CD14-positive monocyte (primary cell): ENCODE measurements at regions not wholly inside any gene's neighbourhood (a gene's known extent, or its start where the extent isn't known, plus 50 kb on each side); places are given as distances from the start of the nearest gene placed in this dataset.

Source experiments
- DNase-seq, 3 donors: peaks; one replicate each; pipeline ENCODE4 v3.0.0-alpha.2; 2011 to 2022
- H2AFZ ChIP-seq: 2 replicates; pipeline ENCODE4 v1.6.0; 2012; ENCODE audit warnings: mild to moderate bottlenecking, low read depth, low read length, inconsistent platforms; ENCODE audit not compliant: insufficient read depth, poor library complexity, severe bottlenecking
- H3K27ac ChIP-seq, 2 donors: 1 replicate in 1 of 2; 2 replicates in 1 of 2; pipeline ENCODE4 v1.5.1; 2012 to 2013; ENCODE audit warnings: low read length in 2 of 2, control low read depth in 1 of 2, inconsistent platforms in 1 of 2, low read depth in 1 of 2, mild to moderate bottlenecking in 1 of 2
- H3K27me3 ChIP-seq, 2 donors: one replicate each; pipeline versions ENCODE4 v1.6.0 to v1.6.1; 2011 to 2013; ENCODE audit warnings: low read length in 2 of 2; ENCODE audit not compliant: control insufficient read depth in 2 of 2, insufficient read depth in 2 of 2
- H3K36me3 ChIP-seq, 2 donors: replicated peaks in 1 of 2; 1 replicate in 1 of 2; 2 replicates in 1 of 2; pipeline versions ENCODE4 v1.5.1 to v1.6.1; 2012 to 2013; ENCODE audit warnings: low read length in 2 of 2, control low read depth in 1 of 2, inconsistent platforms in 1 of 2, mild to moderate bottlenecking in 1 of 2; ENCODE audit not compliant: insufficient read depth in 2 of 2, control insufficient read depth in 1 of 2
- H3K4me1 ChIP-seq, 2 donors: 1 replicate in 1 of 2; 2 replicates in 1 of 2; pipeline versions ENCODE4 v1.5.1 to v1.6.1; 2012 to 2013; ENCODE audit warnings: low read length in 2 of 2, control low read depth in 1 of 2, inconsistent platforms in 1 of 2, mild to moderate bottlenecking in 1 of 2, moderate library complexity in 1 of 2; ENCODE audit not compliant: insufficient read depth in 2 of 2, control insufficient read depth in 1 of 2
- H3K4me2 ChIP-seq: replicated peaks from 2 replicates; pipeline ENCODE3; 2012; ENCODE audit warnings: low read length, moderate library complexity, mild to moderate bottlenecking; ENCODE audit not compliant: poor library complexity, severe bottlenecking; ENCODE audit errors: extremely low read depth
- H3K4me3 ChIP-seq, 3 experiments: fragments of 200-600 bp in 1 of 3; sonication (generic) in 1 of 3; replicated peaks in 1 of 3; 1 replicate in 2 of 3; 2 replicates in 1 of 3; pipeline ENCODE4 v1.5.1; 2011 to 2013; ENCODE audit warnings: low read length in 3 of 3, mild to moderate bottlenecking in 3 of 3, control low read depth in 2 of 3, low read depth in 2 of 3, inconsistent platforms in 1 of 3, moderate library complexity in 1 of 3
- H3K79me2 ChIP-seq: 2 replicates; pipeline ENCODE4 v1.6.0; 2012; ENCODE audit warnings: mild to moderate bottlenecking, control low read depth, inconsistent platforms, low read length, moderate library complexity; ENCODE audit not compliant: insufficient read depth
- H3K9ac ChIP-seq: 2 replicates; pipeline ENCODE4 v1.6.0; 2017; ENCODE audit warnings: low read length, mild to moderate bottlenecking; ENCODE audit not compliant: insufficient read depth, poor library complexity, severe bottlenecking
- H3K9me3 ChIP-seq, 2 donors: replicated peaks in 1 of 2; 1 replicate in 1 of 2; 2 replicates in 1 of 2; pipeline versions ENCODE4 v1.5.1 to v1.6.1; 2012 to 2013; ENCODE audit warnings: low read length in 2 of 2, control low read depth in 1 of 2; ENCODE audit not compliant: control insufficient read depth in 1 of 2, insufficient read depth in 1 of 2
- H4K20me1 ChIP-seq: 2 replicates; pipeline ENCODE4 v1.6.0; 2012; ENCODE audit warnings: mild to moderate bottlenecking, low read length, control low read depth, moderate library complexity; ENCODE audit not compliant: insufficient read depth
- H3K27ac Mint-ChIP-seq, 7 donors: one replicate each; pipeline ENCODE4 v1.8.0; 2020; ENCODE audit warnings: mild to moderate bottlenecking in 7 of 7, mixed read lengths in 7 of 7, moderate library complexity in 6 of 7, inconsistent platforms in 2 of 7
- H3K27me3 Mint-ChIP-seq, 3 donors: one replicate each; pipeline ENCODE4 v1.8.0; 2021 to 2022; ENCODE audit warnings: low read depth in 3 of 3, mild to moderate bottlenecking in 3 of 3, mixed read lengths in 3 of 3, moderate library complexity in 3 of 3, inconsistent platforms in 1 of 3
- H3K36me3 Mint-ChIP-seq, 2 donors: one replicate each; pipeline ENCODE4 v1.8.0; 2020; ENCODE audit warnings: mixed read lengths in 2 of 2, inconsistent platforms in 1 of 2, mild to moderate bottlenecking in 1 of 2
- H3K4me1 Mint-ChIP-seq: one replicate; pipeline ENCODE4 v1.8.0; 2020; ENCODE audit warnings: mild to moderate bottlenecking, mixed read lengths
- H3K4me3 Mint-ChIP-seq, 2 donors: one replicate each; pipeline ENCODE4 v1.8.0; 2020; ENCODE audit warnings: mild to moderate bottlenecking in 2 of 2, mixed read lengths in 2 of 2, moderate library complexity in 1 of 2
- H3K9me3 Mint-ChIP-seq, 7 donors: one replicate each; pipeline ENCODE4 v1.8.0; 2020 to 2022; ENCODE audit warnings: mixed read lengths in 7 of 7, mild to moderate bottlenecking in 6 of 7, moderate library complexity in 6 of 7, inconsistent platforms in 2 of 7
- CTCF ChIP-seq: fragments of 200-600 bp; IDR thresholded peaks from one replicate; pipeline ENCODE4 v1.8.0; 2022; ENCODE audit warnings: antibody characterized with exemption, mild to moderate bottlenecking
- WGBS: methylation state at CpG from one replicate; pipeline ENCODE4 v1.1.5; 2013; ENCODE audit warnings: missing lambda C conversion rate; ENCODE audit not compliant: insufficient coverage; 5-methylcytosine and 5-hydroxymethylcytosine counted together
- intact Hi-C, 2 donors: fragments of 100-400 bp; cut with micrococcal nuclease; formaldehyde crosslinking; loops; one replicate each; pipeline versions ENCODE4 v1.15.0 to v1.15.1; 2023

GRCh38 chr16:59535298-59535697 is 801.2 kb upstream of the GOT2 start:
- Histone ChIP-seq H3K4me2 (no peak overlapping the region), H3K4me1 (no peaks in the 10 kb centered on the region), H3K9ac (no peak overlapping the region), H3K4me3 (no peak overlapping the region), H3K27ac (no peak overlapping the region), H3K9me3 (peaks cover 0 to 7% of the 10 kb centered on the region in 2 donors), H3K27me3 (no peaks in the 10 kb centered on the region), H3K36me3 (no peaks in the 10 kb centered on the region), H2AFZ (no peak overlapping the region), H4K20me1 (no peaks in the 10 kb centered on the region), H3K79me2 (no peaks in the 10 kb centered on the region)
- Mint-ChIP-seq H3K4me1 (no peaks in the 10 kb centered on the region), H3K27ac (no peak overlapping the region), H3K27me3 (no peaks in the 10 kb centered on the region), H3K9me3 (peaks cover 0 to 6% (median 1%) of the 10 kb centered on the region in 7 donors), H3K4me3 (no peak overlapping the region), H3K36me3 (no peaks in the 10 kb centered on the region)
- 96% methylated on average over 3 of the region's 4 CpGs for WGBS
- no peak for TF ChIP-seq CTCF
- no peak for DNase-seq
- intact Hi-C loops, result no loop called here

- DNase-seq, result no peak
- H3K27ac ChIP-seq, result no peak overlapping the region
- no peaks in the 10 kb centered on the region for H4K20me1 ChIP-seq
- no peak overlapping the region for H3K4me2 ChIP-seq
- no peaks in the 10 kb centered on the region for H3K36me3 ChIP-seq
- no peaks in the 10 kb centered on the region for H3K9me3 ChIP-seq
- no peaks in the 10 kb centered on the region for H3K79me2 ChIP-seq
- no peak overlapping the region for H3K9ac ChIP-seq
- Mint-ChIP-seq H3K4me3 (no peak overlapping the region), H3K9me3 (peaks cover 0 to 5% (median 2%) of the 10 kb centered on the region in 7 donors), H3K27ac (no peak overlapping the region), H3K4me1 (no peaks in the 10 kb centered on the region), H3K36me3 (no peaks in the 10 kb centered on the region), H3K27me3 (no peaks in the 10 kb centered on the region)
- TF ChIP-seq CTCF, result no peak
- no peaks in the 10 kb centered on the region for H3K27me3 ChIP-seq
- intact Hi-C loops, result no loop called here
- H3K4me1 ChIP-seq, result no peaks in the 10 kb centered on the region
- no peak overlapping the region for H2AFZ ChIP-seq
- no peak overlapping the region for H3K4me3 ChIP-seq
- 100% methylated on average over 1 of the region's 14 CpGs for WGBS
Measured at GRCh38 chr16:59527206-59527997, 793.3 kb upstream of the GOT2 start.
